ENCODE measurements at regions not wholly inside any gene's neighbourhood (a gene's known extent, or its start where the extent isn't known, plus 50 kb on each side); places are given as distances from the start of the nearest gene placed in this dataset.

DNA sequence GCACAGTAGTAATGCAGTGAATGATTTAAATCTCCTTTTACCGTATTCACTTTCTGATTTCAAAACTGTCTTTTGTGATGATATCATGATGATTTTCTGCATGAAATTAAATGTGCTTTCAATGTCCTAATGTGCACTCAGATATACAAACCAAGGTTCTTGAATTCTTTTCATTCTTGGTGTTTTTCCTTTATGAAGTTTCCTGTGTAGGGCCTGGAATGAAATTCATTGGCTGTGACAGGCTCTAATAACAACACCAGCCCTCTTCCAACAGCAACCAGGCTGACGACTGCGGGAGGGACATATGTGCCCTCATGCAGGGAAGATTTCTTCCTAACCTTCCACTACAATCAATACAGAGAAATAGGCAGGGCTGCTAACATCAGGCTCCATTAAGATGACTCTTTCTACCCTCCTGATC is 1052.0 kb downstream of the DIAPH3 start:
- ATAC-seq: no peak
- Histone ChIP-seq H3K9me3 (no peaks in the 10 kb centered on the region), H3K27me3 (ENCODE audit: low read depth) (no peaks in the 10 kb centered on the region), H3K4me3 (no peak overlapping the region), H3K36me3 (no peaks in the 10 kb centered on the region), H3K27ac (no peak overlapping the region), H3K4me1 (no peaks in the 10 kb centered on the region)
- no peak for TF ChIP-seq CTCF (IDR thresholded peaks at IDR 0.05)
- intact Hi-C loops (cut with DNase I): no loop called here
- no peak for DNase-seq

- no peak for ATAC-seq
These were observed 1051.5 kb downstream of the DIAPH3 start for GRCh38 chr13:59112221-59112718.

DNA sequence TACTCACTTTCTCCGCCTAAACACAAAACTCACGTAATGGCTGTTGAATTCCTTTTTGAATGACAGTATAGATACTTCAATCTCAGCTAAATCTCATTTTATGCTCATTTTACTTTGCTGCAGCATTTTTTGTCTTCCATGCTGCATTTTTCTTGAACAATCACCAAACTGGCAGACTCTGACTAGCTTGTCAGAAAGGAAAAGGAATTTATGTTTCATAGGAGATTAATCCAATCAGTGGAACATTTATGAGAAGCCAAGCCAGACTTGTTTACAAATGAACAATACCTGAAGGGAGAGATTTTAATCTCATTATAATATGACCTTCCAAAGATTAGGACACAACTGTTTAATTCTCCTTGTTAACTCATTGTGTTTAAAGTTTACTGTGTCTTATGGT is 1044.3 kb downstream of the DIAPH3 start:
- DNase-seq (no peak), ATAC-seq (no peak)
- no peak overlapping the region for H3K27ac ChIP-seq
- intact Hi-C loops (cut with DNase I): no loop called here
- H3K27me3 ChIP-seq (ENCODE audit: low read depth): no peaks in the 10 kb centered on the region
- no peaks in the 10 kb centered on the region for H3K36me3 ChIP-seq
- no peaks in the 10 kb centered on the region for H3K4me1 ChIP-seq
- H3K9me3 ChIP-seq: no peaks in the 10 kb centered on the region
- H3K4me3 ChIP-seq: no peak overlapping the region
- TF ChIP-seq CTCF (IDR thresholded peaks at IDR 0.05): no peak

More at GRCh38 chr13:59112221-59112718, 1051.5 kb downstream of the DIAPH3 start:
- Histone ChIP-seq H3K27me3 (ENCODE audit: low read depth) (no peaks in the 10 kb centered on the region), H3K9me3 (no peaks in the 10 kb centered on the region), H3K4me3 (no peak overlapping the region), H3K27ac (no peak overlapping the region), H3K4me1 (no peaks in the 10 kb centered on the region), H3K36me3 (no peaks in the 10 kb centered on the region)
- no peak for TF ChIP-seq CTCF (IDR thresholded peaks at IDR 0.05)
- DNase-seq: no peak
- intact Hi-C loops (cut with DNase I): no loop called here

DNA sequence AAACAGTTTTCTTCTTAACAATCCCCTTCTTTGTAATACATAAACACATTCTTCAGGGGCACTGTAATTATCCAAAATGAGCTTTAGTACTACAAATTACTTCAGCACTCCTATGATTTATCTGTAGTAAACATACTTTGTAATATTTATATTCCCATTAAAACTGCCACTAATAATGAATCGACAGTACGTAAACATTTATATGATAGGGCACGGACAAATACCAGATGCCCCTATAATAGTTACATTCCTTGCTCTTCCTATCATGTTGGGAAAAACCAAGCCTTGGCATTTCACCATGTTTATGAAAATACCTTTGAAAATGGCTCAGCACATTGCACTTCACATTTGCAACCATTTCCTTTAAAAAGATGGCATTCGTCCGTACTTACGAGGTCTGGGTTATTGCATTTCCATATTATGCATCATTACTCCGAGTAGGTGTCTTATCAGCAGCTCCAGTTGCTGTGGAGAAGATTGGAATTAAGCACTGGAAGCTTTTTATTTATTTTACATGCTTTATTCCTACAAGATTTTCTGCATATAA is 1043.4 kb downstream of the DIAPH3 start:
- Histone ChIP-seq H3K4me1 (no peaks in the 10 kb centered on the region), H3K27me3 (ENCODE audit: low read depth) (no peaks in the 10 kb centered on the region), H3K4me3 (no peak overlapping the region), H3K9me3 (no peaks in the 10 kb centered on the region), H3K27ac (no peak overlapping the region), H3K36me3 (no peaks in the 10 kb centered on the region)
- DNase-seq (no peak), ATAC-seq (no peak)
- intact Hi-C loops (cut with DNase I): no loop called here
- no peak for TF ChIP-seq CTCF (IDR thresholded peaks at IDR 0.05)

DNA sequence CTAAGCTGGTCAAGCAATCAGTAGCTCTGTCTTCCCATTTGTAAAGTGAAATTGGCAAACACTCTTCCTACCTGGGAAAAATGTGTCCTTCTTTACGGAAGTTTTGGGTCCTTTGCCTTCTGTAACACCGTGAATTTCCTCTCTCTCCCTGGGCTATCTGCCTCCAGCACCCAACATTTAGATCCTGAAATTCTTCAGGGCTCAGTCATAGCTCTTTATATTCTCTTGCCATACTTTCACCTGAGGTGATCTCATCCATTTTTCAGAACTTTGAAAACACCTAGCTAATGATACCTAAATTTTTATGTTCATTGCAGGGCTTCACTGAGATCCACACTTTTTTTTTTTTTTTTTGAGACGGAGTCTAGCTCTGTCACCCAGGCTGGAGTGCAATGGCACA is 1042.2 kb downstream of the DIAPH3 start:
- TF ChIP-seq CTCF (IDR thresholded peaks at IDR 0.05): no peak
- Histone ChIP-seq H3K9me3 (no peaks in the 10 kb centered on the region), H3K36me3 (no peaks in the 10 kb centered on the region), H3K27ac (no peak overlapping the region), H3K4me1 (no peaks in the 10 kb centered on the region), H3K27me3 (ENCODE audit: low read depth) (no peaks in the 10 kb centered on the region), H3K4me3 (no peak overlapping the region)
- ATAC-seq (no peak), DNase-seq (no peak)
- intact Hi-C loops (cut with DNase I): no loop called here
